H1 (cell line): ENCODE measurements at regions not wholly inside any gene's neighbourhood (a gene's known extent, or its start where the extent isn't known, plus 50 kb on each side); places are given as distances from the start of the nearest gene placed in this dataset.

Experiments used
- CTCF ChIA-PET: fragments of 300-600 bp; sonication (Branson Sonifier 250); formaldehyde crosslinking; loops from one replicate; lab custom pipeline; 2021; ENCODE audit not compliant: partially characterized antibody; lab: Charles Lee
- POLR2A ChIA-PET: fragments of 300-600 bp; sonication (Branson Sonifier 250); formaldehyde crosslinking; loops from one replicate; lab custom pipeline; 2021; ENCODE audit warnings: inconsistent platforms; ENCODE audit not compliant: partially characterized antibody; lab: Charles Lee
- DNase-seq, 2 experiments: peaks; one replicate each; pipeline versions ENCODE4 v3.0.0 to v3.0.0-alpha.2; 2010 to 2022; ENCODE audit warnings: low spot score in 2 of 2, low read depth in 1 of 2, mixed read lengths in 1 of 2
- FAIRE-seq: peaks from 2 replicates; lab custom pipeline; 2011; peaks lifted over from hg19 to GRCh38; lab: Jason Lieb, UNC
- H2AFZ ChIP-seq: 2 replicates; pipeline ENCODE4 v1.8.1; 2012; ENCODE audit warnings: low read length, inconsistent platforms
- H2AK5ac ChIP-seq: 2 replicates; pipeline ENCODE4 v1.6.1; 2013; ENCODE audit warnings: low read depth, low read length
- H2BK120ac ChIP-seq: replicated peaks from 2 replicates; pipeline ENCODE3; 2013; ENCODE audit warnings: low read depth, low read length, inconsistent platforms
- H2BK12ac ChIP-seq: 2 replicates; pipeline ENCODE4 v1.6.1; 2013; ENCODE audit warnings: low read depth, low read length
- H2BK15ac ChIP-seq: 2 replicates; pipeline ENCODE4 v1.6.1; 2013; ENCODE audit warnings: low read length
- H2BK20ac ChIP-seq: 2 replicates; pipeline ENCODE4 v1.6.1; 2013; ENCODE audit warnings: low read length
- H2BK5ac ChIP-seq: 2 replicates; pipeline ENCODE4 v1.6.1; 2013; ENCODE audit warnings: low read depth, low read length
- H3K14ac ChIP-seq: 2 replicates; pipeline ENCODE4 v1.6.1; 2013; ENCODE audit warnings: inconsistent platforms; ENCODE audit not compliant: insufficient read length
- H3K18ac ChIP-seq: 2 replicates; pipeline ENCODE4 v1.6.1; 2013; ENCODE audit warnings: low read length; ENCODE audit errors: extremely low read depth
- H3K23ac ChIP-seq: 2 replicates; pipeline ENCODE4 v1.6.1; 2013; ENCODE audit warnings: inconsistent platforms; ENCODE audit not compliant: insufficient read length
- H3K23me2 ChIP-seq: 2 replicates; pipeline ENCODE4 v1.6.1; 2013; ENCODE audit warnings: low read depth, low read length
- H3K27ac ChIP-seq: 2 replicates; pipeline ENCODE4 v1.6.1; 2011; ENCODE audit warnings: low read depth, low read length, inconsistent platforms
- H3K27me3 ChIP-seq, 4 experiments: replicated peaks in 1 of 4; 1 replicate in 1 of 4; 2 replicates in 3 of 4; pipeline versions ENCODE4 v1.6.1 to v1.8.1; 2011 to 2013; ENCODE audit warnings: low read length in 3 of 4, mild to moderate bottlenecking in 3 of 4, inconsistent platforms in 2 of 4, mixed read lengths in 2 of 4, moderate library complexity in 1 of 4; ENCODE audit not compliant: control insufficient read depth in 3 of 4, insufficient read depth in 3 of 4; ENCODE audit errors: extremely low read depth in 1 of 4
- H3K36me3 ChIP-seq, 4 experiments: 2 replicates each; pipeline versions ENCODE4 v1.6.1 to v1.8.1; 2011 to 2013; ENCODE audit warnings: mild to moderate bottlenecking in 4 of 4, low read length in 3 of 4, moderate library complexity in 2 of 4, control low read depth in 1 of 4, inconsistent platforms in 1 of 4; ENCODE audit not compliant: insufficient read depth in 4 of 4, control insufficient read depth in 2 of 4
- H3K4ac ChIP-seq: replicated peaks from 2 replicates; pipeline ENCODE3; 2013; ENCODE audit warnings: low read length, low read depth, mixed read lengths, inconsistent platforms; ENCODE audit not compliant: insufficient read length
- H3K4me1 ChIP-seq, 4 experiments: replicated peaks in 1 of 4; 1 replicate in 1 of 4; 2 replicates in 3 of 4; pipeline versions ENCODE4 v1.6.1 to v1.8.1; 2011 to 2013; ENCODE audit warnings: low read length in 3 of 4, inconsistent platforms in 2 of 4, mixed read lengths in 1 of 4; ENCODE audit not compliant: insufficient read depth in 4 of 4, control insufficient read depth in 3 of 4
- H3K4me2 ChIP-seq, 2 experiments: 2 replicates each; pipeline versions ENCODE4 v1.6.1 to v1.8.1; 2011 to 2013; ENCODE audit warnings: low read depth in 2 of 2, low read length in 2 of 2, control low read depth in 1 of 2, inconsistent platforms in 1 of 2, mild to moderate bottlenecking in 1 of 2; ENCODE audit not compliant: insufficient read depth in 1 of 2
- H3K4me3 ChIP-seq, 4 experiments: fragments of 200-600, 300-600 bp in 1 of 4; sonication (generic), shearing (Covaris generic), sonication (Bioruptor Twin) in 1 of 4; 2 replicates each; pipeline versions ENCODE4 v1.5.1 to v1.8.1; 2011 to 2016; ENCODE audit warnings: low read length in 4 of 4, low read depth in 3 of 4, control low read depth in 2 of 4, inconsistent platforms in 2 of 4, mild to moderate bottlenecking in 2 of 4, mixed read lengths in 1 of 4, moderate library complexity in 1 of 4; ENCODE audit not compliant: insufficient read depth in 2 of 4; ENCODE audit errors: extremely low read depth in 1 of 4
- H3K56ac ChIP-seq: replicated peaks from 2 replicates; pipeline ENCODE3; 2013; ENCODE audit warnings: low read depth, mild to moderate bottlenecking, mixed read lengths, low read length, inconsistent platforms; ENCODE audit not compliant: insufficient read length
- H3K79me1 ChIP-seq: 2 replicates; pipeline ENCODE4 v1.6.1; 2013; ENCODE audit warnings: low read depth, low read length, control low read depth
- H3K79me2 ChIP-seq, 2 experiments: 2 replicates each; pipeline versions ENCODE4 v1.6.1 to v1.8.1; 2012 to 2013; ENCODE audit warnings: low read length in 2 of 2, mild to moderate bottlenecking in 2 of 2, inconsistent platforms in 1 of 2; ENCODE audit not compliant: insufficient read depth in 2 of 2, control insufficient read depth in 1 of 2
- H3K9ac ChIP-seq, 4 experiments: replicated peaks in 1 of 4; 1 replicate in 1 of 4; 2 replicates in 3 of 4; pipeline versions ENCODE4 v1.6.1 to v1.8.1; 2011 to 2013; ENCODE audit warnings: low read depth in 3 of 4, low read length in 3 of 4, control low read depth in 2 of 4, mild to moderate bottlenecking in 2 of 4, moderate library complexity in 2 of 4, inconsistent platforms in 1 of 4; ENCODE audit errors: extremely low read depth in 1 of 4
- H3K9me3 ChIP-seq, 2 experiments: 2 replicates each; pipeline versions ENCODE4 v1.6.1 to v1.8.1; 2012 to 2013; ENCODE audit warnings: mild to moderate bottlenecking in 2 of 2, moderate library complexity in 2 of 2, control low read depth in 1 of 2, inconsistent platforms in 1 of 2, low read depth in 1 of 2, low read length in 1 of 2, mixed read lengths in 1 of 2; ENCODE audit not compliant: insufficient read depth in 2 of 2
- H4K20me1 ChIP-seq, 2 experiments: replicated peaks in 1 of 2; 2 replicates each; pipeline versions ENCODE3 to v1.8.1; 2011 to 2013; ENCODE audit warnings: inconsistent platforms in 2 of 2, low read length in 2 of 2, mild to moderate bottlenecking in 1 of 2; ENCODE audit not compliant: insufficient read depth in 2 of 2, control insufficient read depth in 1 of 2
- H4K5ac ChIP-seq: 2 replicates; pipeline ENCODE4 v1.6.1; 2013; ENCODE audit warnings: low read length, low read depth, mixed read lengths, inconsistent platforms; ENCODE audit not compliant: insufficient read length
- H4K8ac ChIP-seq: 2 replicates; pipeline ENCODE4 v1.8.0; 2013; ENCODE audit warnings: mild to moderate bottlenecking, moderate library complexity, low read length, inconsistent platforms; ENCODE audit not compliant: insufficient read depth; ENCODE audit errors: extremely low read depth
- H4K91ac ChIP-seq: replicated peaks from 2 replicates; pipeline ENCODE3; 2013; ENCODE audit warnings: low read length, mixed read lengths, inconsistent platforms; ENCODE audit not compliant: insufficient read length
- ASH2L ChIP-seq: fragments of 200-600, 300-600 bp; sonication (generic); IDR thresholded peaks from one replicate; pipeline ENCODE4 v1.7.1; 2017; ENCODE audit warnings: low read length
- BACH1 ChIP-seq: IDR thresholded peaks from 2 replicates; pipeline ENCODE4 v1.6.1; 2012; ENCODE audit warnings: low read length, improper control_type of control experiment
- BCL11A ChIP-seq, 2 experiments: IDR thresholded peaks; one replicate each; pipeline ENCODE4 v1.6.1; 2011; ENCODE audit warnings: low read depth in 2 of 2, low read length in 2 of 2, mild to moderate bottlenecking in 2 of 2
- CTBP2 ChIP-seq: IDR thresholded peaks from 2 replicates; pipeline ENCODE4 v1.7.0; 2011; ENCODE audit warnings: borderline replicate concordance, mild to moderate bottlenecking, moderate library complexity, mixed read lengths, low read length; ENCODE audit not compliant: insufficient read depth, insufficient read length
- EGR1 ChIP-seq: IDR thresholded peaks from 2 replicates; pipeline ENCODE4 v1.6.1; 2011; ENCODE audit warnings: low read depth, low read length, borderline replicate concordance
- EP300 ChIP-seq, 2 experiments: IDR thresholded peaks; 1 replicate in 1 of 2; 2 replicates in 1 of 2; pipeline ENCODE4 v1.6.1; 2011 to 2012; ENCODE audit warnings: low read depth in 2 of 2, low read length in 2 of 2, mild to moderate bottlenecking in 2 of 2, borderline replicate concordance in 1 of 2, inconsistent platforms in 1 of 2, moderate library complexity in 1 of 2
- GABPA ChIP-seq: IDR thresholded peaks from 2 replicates; pipeline ENCODE4 v1.6.1; 2011; ENCODE audit warnings: mild to moderate bottlenecking, low read length, moderate library complexity, borderline replicate concordance; ENCODE audit not compliant: insufficient read depth
- GTF2F1 ChIP-seq: IDR thresholded peaks from 2 replicates; pipeline ENCODE4 v1.6.1; 2012; ENCODE audit warnings: low read depth, low read length, improper control_type of control experiment, borderline replicate concordance
- PHF8 ChIP-seq: fragments of 200-600 bp; sonication (generic); conservative IDR thresholded peaks from 2 replicates; pipeline ENCODE4 v1.7.1; 2012; ENCODE audit warnings: low read depth, mild to moderate bottlenecking, inconsistent platforms, low read length, moderate library complexity
- POU5F1 ChIP-seq: IDR thresholded peaks from 2 replicates; pipeline ENCODE4 v1.6.1; 2011; ENCODE audit warnings: low read depth, mild to moderate bottlenecking, low read length, moderate library complexity
- RBBP5 ChIP-seq: IDR thresholded peaks from 2 replicates; pipeline ENCODE4 v1.7.1; 2012; ENCODE audit warnings: low read depth, mild to moderate bottlenecking, inconsistent platforms, low read length, moderate library complexity, borderline replicate concordance
- RXRA ChIP-seq: IDR thresholded peaks from 2 replicates; pipeline ENCODE4 v1.6.1; 2011; ENCODE audit warnings: low read depth, mild to moderate bottlenecking, low read length, moderate library complexity; ENCODE audit not compliant: insufficient read depth
- TAF1 ChIP-seq: IDR thresholded peaks from 2 replicates; pipeline ENCODE4 v1.6.1; 2011; ENCODE audit warnings: mild to moderate bottlenecking, low read depth, low read length
- YY1 ChIP-seq: IDR thresholded peaks from 2 replicates; pipeline ENCODE4 v1.6.1; 2011; ENCODE audit warnings: low read depth, mild to moderate bottlenecking, low read length
- WGBS, 2 experiments: shearing (Covaris generic) in 1 of 2; methylation state at CpG; one replicate each; pipeline versions ENCODE4 v1.1.6 to v1.1.7; 2013 to 2015; ENCODE audit warnings: low lambda C conversion rate in 2 of 2, mixed read lengths in 2 of 2, inconsistent platforms in 1 of 2, low coverage in 1 of 2, missing lambda C conversion rate in 1 of 2; ENCODE audit not compliant: insufficient replicate concordance in 2 of 2, insufficient coverage in 1 of 2, insufficient read length in 1 of 2; ENCODE audit errors: extremely low coverage in 1 of 2, missing lambda C conversion rate in 1 of 2; 5-methylcytosine and 5-hydroxymethylcytosine counted together
- TF ChIP-seq, protein P1 (sequence below): IDR thresholded peaks from 2 replicates; pipeline ENCODE4 v1.6.1; 2012; ENCODE audit warnings: inconsistent platforms

- H3K27ac ChIP-seq: no peak overlapping the region
- FAIRE-seq (no peak), DNase-seq (no peak)
- ChIA-PET CTCF (no interaction called here), POLR2A (no interaction called here)
- no peak overlapping the region for H3K14ac ChIP-seq
- no peaks in the 10 kb centered on the region for H3K79me2 ChIP-seq
- no peak overlapping the region for H4K91ac ChIP-seq
- WGBS, 2 experiments: 95% methylated on average over 2 of the region's 2 CpGs; no CpG with 5 or more reads in 1 of the 2 experiments
- H2BK20ac ChIP-seq: no peak overlapping the region
- no peak overlapping the region for H3K18ac ChIP-seq
- no peak overlapping the region for H2BK15ac ChIP-seq
- no peaks in the 10 kb centered on the region for H3K23me2 ChIP-seq
- H4K20me1 ChIP-seq: no peaks in the 10 kb centered on the region
- no peak overlapping the region for H3K9ac ChIP-seq
- H2BK12ac ChIP-seq: no peak overlapping the region
- H2AFZ ChIP-seq: no peak overlapping the region
- no peak overlapping the region for H4K5ac ChIP-seq
- H3K23ac ChIP-seq: no peak overlapping the region
- no peak overlapping the region for H3K4me2 ChIP-seq
- H3K4me3 ChIP-seq: no peak overlapping the region
- H2BK120ac ChIP-seq: no peak overlapping the region
- no peaks in the 10 kb centered on the region for H3K79me1 ChIP-seq
- H3K56ac ChIP-seq: no peak overlapping the region
- H3K4me1 ChIP-seq: peaks cover 0 to 8% (median 0%) of the 10 kb centered on the region in 4 experiments; a peak in 1 of 7 replicates
- H3K4ac ChIP-seq: no peak overlapping the region
- H3K9me3 ChIP-seq: no peaks in the 10 kb centered on the region
- no peak overlapping the region for H4K8ac ChIP-seq
- H2AK5ac ChIP-seq: no peak overlapping the region
- H3K36me3 ChIP-seq: no peaks in the 10 kb centered on the region
- no peak overlapping the region for H2BK5ac ChIP-seq
- H3K27me3 ChIP-seq: no peaks in the 10 kb centered on the region
- TF ChIP-seq TAF1: no peak
- TF ChIP-seq EGR1: no peak
- no peak for TF ChIP-seq PHF8
- TF ChIP-seq BACH1: no peak
- TF ChIP-seq GABPA: no peak
- TF ChIP-seq, protein P1, sequence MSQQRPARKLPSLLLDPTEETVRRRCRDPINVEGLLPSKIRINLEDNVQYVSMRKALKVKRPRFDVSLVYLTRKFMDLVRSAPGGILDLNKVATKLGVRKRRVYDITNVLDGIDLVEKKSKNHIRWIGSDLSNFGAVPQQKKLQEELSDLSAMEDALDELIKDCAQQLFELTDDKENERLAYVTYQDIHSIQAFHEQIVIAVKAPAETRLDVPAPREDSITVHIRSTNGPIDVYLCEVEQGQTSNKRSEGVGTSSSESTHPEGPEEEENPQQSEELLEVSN: no peak
- TF ChIP-seq BCL11A (IDR thresholded peaks at IDR 0.05; ENCODE audit: low read depth in 2 of 2, low read length in 2 of 2): no peak
- TF ChIP-seq ASH2L: no peak
- no peak for TF ChIP-seq RBBP5
- TF ChIP-seq YY1: no peak
- no peak for TF ChIP-seq GTF2F1
- TF ChIP-seq CTBP2: no peak
- no peak for TF ChIP-seq EP300 (IDR thresholded peaks at IDR 0.05; ENCODE audit: borderline replicate concordance in 1 of 2, low read depth in 2 of 2, low read length in 2 of 2)
- TF ChIP-seq RXRA: no peak
- TF ChIP-seq POU5F1: no peak
These were observed 70.7 kb upstream of the PPP3CA start for GRCh38 chr4:101418055-101418454.
